PC-9 (cell line): ENCODE measurements at regions not wholly inside any gene's neighbourhood (a gene's known extent, or its start where the extent isn't known, plus 50 kb on each side); places are given as distances from the start of the nearest gene placed in this dataset.

Source experiments
- BruUV-seq: library from RNA; stranded (reverse); fragments of 400-500 nt; replicated peaks from 2 replicates; lab custom pipeline; 2021; lab: Mats Ljungman, UMichigan
- CTCF ChIA-PET: fragments of 300-600 bp; sonication (Branson Sonifier 250); formaldehyde crosslinking; loops from one replicate; lab custom pipeline; 2022; ENCODE audit warnings: antibody characterized with exemption; lab: Charles Lee
- POLR2A ChIA-PET: fragments of 300-600 bp; sonication (Branson Sonifier 250); formaldehyde crosslinking; loops from one replicate; lab custom pipeline; 2022; ENCODE audit warnings: antibody characterized with exemption; ENCODE audit not compliant: unreplicated experiment; lab: Charles Lee
- DNase-seq, 2 experiments: peaks; one replicate each; pipeline versions ENCODE4 v3.0.0 to v3.0.0-alpha.2; 2015 to 2022; ENCODE audit warnings: mixed read lengths in 1 of 2
- H2AFZ ChIP-seq: fragments of 200-600 bp; sonication (generic); 2 replicates; pipeline ENCODE4 v1.8.1; 2017; ENCODE audit warnings: antibody characterized with exemption
- H3F3A ChIP-seq: fragments of 200-600 bp; sonication (generic); 2 replicates; pipeline ENCODE4 v1.8.1; 2017; ENCODE audit warnings: antibody characterized with exemption, mild to moderate bottlenecking, low read depth; ENCODE audit not compliant: insufficient read depth
- H3K27ac ChIP-seq: fragments of 200-600 bp; sonication (generic); 2 replicates; pipeline ENCODE4 v1.6.1; 2016; ENCODE audit warnings: mixed run types
- H3K27me3 ChIP-seq: fragments of 200-600 bp; sonication (generic); 2 replicates; pipeline ENCODE4 v1.6.1; 2016; ENCODE audit warnings: low read depth, mixed run types; ENCODE audit not compliant: insufficient read depth
- H3K36me3 ChIP-seq: fragments of 200-600 bp; sonication (generic); 2 replicates; pipeline ENCODE4 v1.6.1; 2016; ENCODE audit warnings: low read depth, mixed run types
- H3K4me1 ChIP-seq: fragments of 200-600 bp; sonication (generic); replicated peaks from 2 replicates; pipeline ENCODE4 v1.6.1; 2016; ENCODE audit warnings: mixed run types; ENCODE audit not compliant: insufficient read depth
- H3K4me2 ChIP-seq: fragments of 200-600 bp; sonication (generic); 2 replicates; pipeline ENCODE4 v1.6.1; 2017; ENCODE audit warnings: mixed run types
- H3K4me3 ChIP-seq: fragments of 200-600 bp; sonication (generic); 2 replicates; pipeline ENCODE4 v1.6.1; 2016; ENCODE audit warnings: mixed run types
- H3K79me2 ChIP-seq: fragments of 200-600 bp; sonication (generic); 2 replicates; pipeline ENCODE4 v1.6.1; 2017; ENCODE audit warnings: low read depth, mixed run types
- H3K9me2 ChIP-seq: fragments of 200-600 bp; sonication (generic); 2 replicates; pipeline ENCODE4 v1.8.1; 2017; ENCODE audit warnings: mild to moderate bottlenecking; ENCODE audit not compliant: insufficient read depth
- H3K9me3 ChIP-seq: fragments of 200-600 bp; sonication (generic); 2 replicates; pipeline ENCODE4 v1.8.1; 2016; ENCODE audit warnings: low read depth; ENCODE audit not compliant: insufficient read depth
- H4K20me1 ChIP-seq: fragments of 200-600 bp; sonication (generic); 2 replicates; pipeline ENCODE4 v1.8.1; 2017; ENCODE audit not compliant: insufficient read depth
- CTCF ChIP-seq: fragments of 200-600 bp; sonication (generic); conservative IDR thresholded peaks from 2 replicates; pipeline ENCODE4 v1.6.1; 2017; ENCODE audit warnings: mixed run types, antibody characterized with exemption, mild to moderate bottlenecking, moderate library complexity
- EZH2 ChIP-seq: fragments of 200-600 bp; sonication (generic); IDR thresholded peaks from 2 replicates; pipeline ENCODE4 v1.8.0; 2017; ENCODE audit warnings: antibody characterized with exemption, low read depth
- intact Hi-C: fragments of 100-400 bp; cut with micrococcal nuclease; formaldehyde crosslinking; loops from one replicate; pipeline ENCODE4 v1.10.0; 2022; ENCODE audit not compliant: unreplicated experiment

GRCh38 chr21:16427587-16428087 lies 697.9 kb downstream of the USP25 start:
- POLR2A ChIA-PET: no interaction called here
- Histone ChIP-seq H3K9me2 (no peaks in the 10 kb centered on the region), H3K4me1 (no peaks in the 10 kb centered on the region), H3K27ac (no peak overlapping the region), H3K9me3 (no peaks in the 10 kb centered on the region), H2AFZ (no peak overlapping the region), H3K4me3 (no peak overlapping the region), H3F3A (no peaks in the 10 kb centered on the region), H3K36me3 (no peaks in the 10 kb centered on the region), H4K20me1 (no peaks in the 10 kb centered on the region), H3K27me3 (no peaks in the 10 kb centered on the region), H3K79me2 (no peaks in the 10 kb centered on the region), H3K4me2 (no peak overlapping the region)
- TF ChIP-seq EZH2 (no peak), CTCF (no peak)
- DNase-seq: no peak
- intact Hi-C loops: no loop called here
- CTCF ChIA-PET: no interaction called here
- BruUV-seq: no TSS peak

- no peak overlapping the region for H2AFZ ChIP-seq
- no peak overlapping the region for H3K27ac ChIP-seq
- H3K36me3 ChIP-seq: no peaks in the 10 kb centered on the region
- DNase-seq: no peak
- H3K4me3 ChIP-seq: no peak overlapping the region
- H3K4me1 ChIP-seq: no peaks in the 10 kb centered on the region
- no peaks in the 10 kb centered on the region for H3K9me3 ChIP-seq
- CTCF ChIA-PET: no interaction called here
- TF ChIP-seq EZH2 (no peak), CTCF (no peak)
- H3K4me2 ChIP-seq: no peak overlapping the region
- BruUV-seq: no TSS peak
- intact Hi-C loops: no loop called here
- POLR2A ChIA-PET: no interaction called here
- no peaks in the 10 kb centered on the region for H3K79me2 ChIP-seq
- H3K9me2 ChIP-seq: no peaks in the 10 kb centered on the region
- H3F3A ChIP-seq: no peaks in the 10 kb centered on the region
- no peaks in the 10 kb centered on the region for H3K27me3 ChIP-seq
- H4K20me1 ChIP-seq: no peaks in the 10 kb centered on the region
Observed at GRCh38 chr21:16437586-16437985, 707.8 kb downstream of the USP25 start.

- H3K27ac ChIP-seq: no peak overlapping the region
- BruUV-seq: no TSS peak
- H3K4me3 ChIP-seq: no peak overlapping the region
- H3K27me3 ChIP-seq: no peaks in the 10 kb centered on the region
- H3K36me3 ChIP-seq: no peaks in the 10 kb centered on the region
- H3F3A ChIP-seq: no peaks in the 10 kb centered on the region
- DNase-seq: no peak
- POLR2A ChIA-PET: no interaction called here
- no peaks in the 10 kb centered on the region for H3K79me2 ChIP-seq
- H4K20me1 ChIP-seq: no peaks in the 10 kb centered on the region
- CTCF ChIA-PET: no interaction called here
- H3K4me2 ChIP-seq: no peak overlapping the region
- H2AFZ ChIP-seq: no peak overlapping the region
- TF ChIP-seq CTCF (no peak), EZH2 (no peak)
- intact Hi-C loops: no loop called here
- no peaks in the 10 kb centered on the region for H3K9me3 ChIP-seq
- H3K9me2 ChIP-seq: no peaks in the 10 kb centered on the region
- no peaks in the 10 kb centered on the region for H3K4me1 ChIP-seq
Observed at GRCh38 chr21:16438761-16439160, 709.0 kb downstream of the USP25 start.
